ENCODE measurements at regions not wholly inside any gene's neighbourhood (a gene's known extent, or its start where the extent isn't known, plus 50 kb on each side); places are given as distances from the start of the nearest gene placed in this dataset.
"Not testable (repeated sequence)": the region's sequence is repeated elsewhere in the genome, so short reads cannot be mapped to it uniquely, and the experiment has no call there.

DNA sequence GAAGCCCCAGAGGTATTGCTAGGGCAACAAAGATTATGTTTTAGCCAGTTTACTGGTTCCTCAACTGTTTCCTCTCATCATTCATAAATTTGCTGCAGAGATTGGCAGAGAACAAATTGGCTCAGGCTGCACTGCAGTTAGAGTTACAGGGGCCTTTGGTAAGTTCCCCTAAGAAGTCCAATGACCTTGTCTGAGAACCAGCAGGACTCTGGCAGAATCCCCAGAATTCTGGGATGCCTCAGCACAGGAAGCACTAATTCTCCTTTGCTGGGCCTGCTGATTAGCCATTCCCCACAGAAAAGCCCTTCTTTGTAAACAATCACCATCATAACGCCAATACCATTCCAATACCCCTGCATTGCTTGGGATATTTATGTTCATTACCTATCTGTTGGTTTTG is 151.3 kb downstream of the USP46 start:
- no peak overlapping the region for H3K4me3 ChIP-seq (ENCODE audit: low read depth, low read length)
- DNase-seq (ENCODE audit: low read depth): no peak
- no peak for TF ChIP-seq CTCF (IDR thresholded peaks at IDR 0.05; ENCODE audit: control insufficient read depth, extremely low read depth, insufficient read depth)

DNA sequence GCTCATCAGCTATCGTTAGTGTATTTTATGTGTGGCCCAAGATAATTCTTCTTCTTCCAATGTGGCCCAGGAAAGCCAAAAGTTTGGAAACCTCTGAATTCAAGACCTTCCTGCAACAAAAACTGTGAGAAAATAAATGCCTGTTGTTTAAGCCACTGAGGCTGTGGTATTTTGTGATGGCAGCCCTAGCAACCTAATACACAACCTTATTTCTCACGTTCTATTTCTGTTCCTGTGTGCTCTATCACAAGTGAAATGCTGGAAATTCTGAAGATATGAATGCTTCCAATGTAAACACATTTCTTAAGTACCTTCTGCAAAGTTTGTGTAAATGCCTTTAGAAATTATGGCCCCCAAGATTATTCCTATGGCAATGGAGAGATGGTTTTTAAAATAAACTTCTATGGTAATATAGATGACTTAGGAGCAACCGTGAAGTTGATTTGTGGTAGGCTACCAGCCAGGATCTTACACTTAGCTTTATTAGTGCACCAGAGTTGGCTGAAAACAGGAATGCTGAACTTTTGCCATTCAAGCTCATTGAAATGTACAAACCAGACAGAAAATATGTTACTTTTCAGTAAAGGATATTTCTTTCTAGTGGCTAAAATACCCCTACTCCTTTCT is 148.0 kb downstream of the USP46 start:
- TF ChIP-seq CTCF (IDR thresholded peaks at IDR 0.05; ENCODE audit: control insufficient read depth, extremely low read depth, insufficient read depth): no peak
- DNase-seq (ENCODE audit: low read depth): no peak
- H3K4me3 ChIP-seq (ENCODE audit: low read depth, low read length): no peak overlapping the region

GRCh38 chr4:52511825-52512224 is 147.3 kb downstream of the USP46 start:
- no peak overlapping the region for H3K4me3 ChIP-seq (ENCODE audit: low read depth, low read length)
- no peak for DNase-seq (ENCODE audit: low read depth)
- no peak for TF ChIP-seq CTCF (IDR thresholded peaks at IDR 0.05; ENCODE audit: control insufficient read depth, extremely low read depth, insufficient read depth)

DNA sequence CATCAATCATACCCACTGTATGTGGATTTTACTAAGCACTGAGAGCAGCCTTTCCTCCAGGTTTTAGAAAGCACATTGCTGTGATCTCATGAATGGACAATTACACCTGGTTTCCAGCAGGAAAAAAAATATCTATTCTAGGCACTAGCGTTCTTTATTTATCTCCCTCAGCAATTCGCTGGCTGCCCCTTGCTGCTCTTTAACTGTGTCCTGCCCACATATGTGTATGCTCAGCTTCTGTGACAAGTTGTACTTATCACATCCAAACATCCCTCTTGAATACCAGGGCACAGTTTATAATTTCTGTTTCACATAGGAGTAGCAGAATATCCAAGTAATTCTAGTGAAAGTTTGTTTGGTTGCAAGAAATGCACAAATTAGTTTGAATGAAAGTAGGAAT is 146.8 kb downstream of the USP46 start:
- TF ChIP-seq CTCF (IDR thresholded peaks at IDR 0.05; ENCODE audit: control insufficient read depth, extremely low read depth, insufficient read depth): no peak
- no peak for DNase-seq (ENCODE audit: low read depth)
- H3K4me3 ChIP-seq (ENCODE audit: low read depth, low read length): no peak overlapping the region

DNA sequence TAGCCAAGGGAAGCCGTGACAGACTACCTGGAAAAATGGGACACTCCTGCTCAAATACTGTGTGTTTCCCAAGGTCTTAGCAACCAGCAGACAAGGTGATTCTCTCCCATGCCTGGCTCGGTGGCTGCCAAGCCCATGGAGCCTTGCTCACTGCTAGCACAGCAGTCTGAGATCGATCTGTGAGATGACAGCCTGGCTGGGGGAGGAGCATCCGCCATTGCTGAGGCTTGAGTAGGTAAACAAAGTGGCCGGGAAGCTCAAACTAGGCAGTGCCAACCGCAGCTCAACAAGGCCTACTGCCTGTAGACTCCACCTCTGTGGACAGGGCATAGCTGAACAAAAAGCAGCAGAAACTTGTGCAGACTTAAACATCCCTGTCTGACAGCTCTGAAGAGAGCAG is 137.0 kb downstream of the USP46 start:
- DNase-seq (ENCODE audit: low read depth): not testable (repeated sequence)

GRCh38 chr4:52529983-52530382 is 129.1 kb downstream of the USP46 start:
- no peak overlapping the region for H3K4me3 ChIP-seq (ENCODE audit: low read depth, low read length)
- no peak for TF ChIP-seq CTCF (IDR thresholded peaks at IDR 0.05; ENCODE audit: control insufficient read depth, extremely low read depth, insufficient read depth)
- DNase-seq (ENCODE audit: low read depth): no peak

More for the DNA sequence above, 137.0 kb downstream of the USP46 start:
- H3K4me3 ChIP-seq (ENCODE audit: low read depth, low read length): not testable (repeated sequence)

- no peak for TF ChIP-seq CTCF (IDR thresholded peaks at IDR 0.05; ENCODE audit: control insufficient read depth, extremely low read depth, insufficient read depth)
- DNase-seq (ENCODE audit: low read depth): no peak
- no peak overlapping the region for H3K4me3 ChIP-seq (ENCODE audit: low read depth, low read length)
Observed at GRCh38 chr4:52535793-52536192, 123.3 kb downstream of the USP46 start.
